Medulla oblongata (tissue), 1 donor: ENCODE measurements at regions not wholly inside any gene's neighbourhood (a gene's known extent, or its start where the extent isn't known, plus 50 kb on each side); places are given as distances from the start of the nearest gene placed in this dataset.

Source experiments
- DNase-seq: peaks from one replicate; pipeline ENCODE4 v3.0.0-alpha.2; 2015; ENCODE audit errors: extremely low spot score

DNA sequence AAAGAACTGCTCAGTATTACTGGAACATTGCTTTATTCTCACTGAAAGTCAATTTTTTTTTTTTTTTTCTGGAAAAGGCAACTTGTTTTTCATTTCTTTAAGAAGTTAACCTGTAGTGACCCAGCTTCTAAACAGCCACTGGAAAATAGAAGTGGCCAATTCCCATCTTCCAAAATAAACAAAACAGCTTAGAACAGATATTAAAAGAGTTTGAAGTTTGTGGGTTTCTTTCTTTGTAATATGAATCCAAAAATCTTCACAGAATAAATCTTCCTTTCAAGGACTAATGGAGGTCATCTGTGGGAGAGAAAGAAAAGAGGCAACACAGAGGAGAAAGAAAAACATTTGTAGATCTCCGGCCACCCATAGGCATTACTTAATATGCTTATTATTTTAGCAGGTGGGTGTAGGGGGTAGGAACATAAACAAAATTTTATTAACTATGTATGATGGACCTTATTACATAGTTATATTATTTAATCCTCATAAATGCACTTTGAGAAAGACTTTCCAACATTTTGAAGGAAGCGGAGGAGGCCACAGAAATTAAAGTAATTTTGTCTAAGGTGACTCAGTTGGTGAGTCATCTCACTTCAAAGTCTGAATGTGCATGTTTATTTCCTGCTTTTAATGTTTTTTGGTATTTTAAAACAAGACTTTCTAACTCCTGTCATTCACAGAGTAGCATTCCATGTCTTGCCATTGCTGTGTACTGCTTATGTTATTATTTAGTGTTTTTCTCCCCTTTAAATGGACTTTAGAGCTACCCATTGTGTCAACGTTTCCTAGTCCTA, 1791.8 kb upstream of the WWC1 start:
- DNase-seq: no peak

DNA sequence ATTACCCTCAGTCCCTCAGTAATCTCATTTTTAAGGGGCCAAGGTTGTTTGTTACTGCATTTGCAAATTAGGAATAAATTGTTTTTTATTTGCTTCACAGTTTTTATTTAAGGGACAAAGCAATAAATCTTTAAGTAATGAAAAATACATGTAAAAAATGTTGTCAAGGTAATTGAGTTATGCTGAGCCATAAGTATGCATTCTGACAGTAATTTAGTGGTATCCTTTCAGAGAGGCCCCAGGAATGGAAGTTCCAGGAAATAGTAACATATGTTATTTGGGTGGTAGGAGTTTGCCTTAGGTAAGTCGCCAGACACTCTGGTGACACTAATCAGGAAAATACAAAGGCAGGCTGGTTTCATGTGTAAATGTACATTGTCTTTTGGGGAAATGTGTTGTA, 1787.9 kb upstream of the WWC1 start:
- no peak for DNase-seq

DNA sequence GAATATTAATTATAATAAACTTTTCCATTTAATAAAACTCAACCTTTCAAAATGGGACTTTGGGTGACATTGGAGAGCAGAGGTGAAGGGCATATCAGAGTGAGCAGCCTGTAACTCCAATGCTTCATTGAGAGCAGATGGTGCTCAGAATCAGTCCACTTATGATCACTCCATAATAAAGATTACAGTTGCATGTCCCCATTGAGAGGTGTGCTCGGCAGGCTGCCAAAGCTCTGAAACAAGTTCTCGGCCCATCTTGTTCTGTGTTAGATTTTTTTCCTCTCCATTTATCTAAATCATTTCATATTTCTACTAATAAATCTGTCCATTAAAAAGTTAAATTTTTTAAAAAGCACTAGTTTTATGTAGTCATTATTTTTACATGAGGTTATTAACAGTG, 1786.4 kb upstream of the WWC1 start:
- DNase-seq: no peak

DNA sequence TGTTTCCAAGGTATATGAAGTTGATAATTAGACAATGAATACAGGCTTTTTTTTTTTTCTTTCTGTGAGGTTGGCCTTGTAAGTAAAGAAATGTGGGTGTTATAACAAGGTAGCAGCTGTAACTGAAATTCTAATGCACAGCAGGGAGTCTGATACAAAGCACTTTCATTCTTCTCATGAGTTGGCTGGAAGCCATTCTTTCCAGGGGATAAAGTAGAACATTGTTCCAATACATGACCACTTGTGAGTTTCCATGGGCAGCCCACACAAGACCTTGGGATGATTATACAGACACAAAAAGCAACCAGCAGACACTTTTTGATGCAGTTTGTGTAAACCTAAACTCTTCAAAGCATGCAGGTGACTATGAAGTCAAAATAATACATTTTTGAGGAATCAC, 1785.9 kb upstream of the WWC1 start:
- DNase-seq: peak; percentile 68

DNA sequence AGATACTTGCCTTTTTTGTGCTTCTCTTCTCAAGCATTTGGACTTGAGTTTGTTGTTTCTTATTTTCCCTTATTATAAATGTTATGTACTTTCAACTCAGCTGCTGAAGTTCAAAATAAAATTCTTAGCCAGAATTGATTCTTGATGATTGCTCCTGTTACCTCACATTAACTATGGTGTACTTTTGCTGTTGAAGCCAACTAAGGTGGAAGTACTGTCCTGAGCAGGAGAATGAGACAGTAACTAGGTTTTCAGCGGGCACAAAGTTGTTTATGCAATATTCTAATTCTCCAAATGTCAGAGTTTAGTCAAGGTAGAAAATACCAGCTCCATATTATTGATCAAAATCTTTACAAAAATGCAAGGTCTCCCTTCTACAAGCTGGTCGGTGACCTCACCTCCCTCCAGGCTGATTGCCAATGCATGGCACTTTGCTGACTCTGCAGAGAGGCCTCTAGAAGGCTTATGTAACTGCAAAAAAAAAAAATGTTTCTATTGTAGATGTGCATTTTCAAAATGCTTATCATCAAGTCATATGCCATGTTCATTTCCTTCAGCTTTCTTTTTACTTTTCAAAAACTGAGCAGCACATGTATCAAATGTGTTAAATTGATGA, 1783.5 kb upstream of the WWC1 start:
- DNase-seq: no peak

DNA sequence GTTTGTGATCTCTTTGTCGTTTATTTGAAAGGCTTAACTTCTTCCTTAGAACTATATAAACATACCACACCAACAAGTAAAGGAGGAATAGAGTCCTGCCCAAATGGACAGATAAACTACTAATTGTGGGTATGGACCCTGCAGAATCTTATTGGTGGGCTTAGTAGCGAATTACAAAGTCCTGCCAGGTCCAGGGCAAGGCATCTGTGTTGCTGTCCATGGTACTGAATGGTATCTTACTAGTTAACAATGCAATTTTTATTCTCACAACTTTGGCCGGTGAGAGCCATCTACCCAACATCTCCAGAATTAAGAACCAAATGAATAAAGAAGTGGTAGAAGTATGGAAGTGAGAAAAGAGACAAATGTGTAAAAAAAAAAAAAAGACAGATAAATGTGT, 1782.4 kb upstream of the WWC1 start:
- peak; percentile 22 for DNase-seq

DNA sequence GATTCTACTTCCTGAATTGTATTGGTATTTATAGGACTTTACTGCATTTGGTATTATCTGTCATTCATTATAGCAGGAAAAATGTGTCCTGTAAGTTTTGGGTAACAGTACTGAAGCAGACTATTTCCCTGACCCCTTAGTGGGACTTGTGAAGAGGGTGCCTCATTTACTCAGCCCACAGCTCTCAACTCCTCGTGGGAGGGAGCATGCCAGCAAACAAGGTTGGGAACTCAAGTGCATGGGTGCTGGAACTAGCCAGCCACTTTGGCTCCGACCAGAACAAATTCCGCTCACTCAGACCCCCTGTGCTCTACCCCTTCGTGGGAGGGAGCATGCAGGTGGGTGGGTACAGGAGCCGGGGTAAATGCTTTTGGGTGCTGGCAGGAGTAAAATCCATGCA, 1773.5 kb upstream of the WWC1 start:
- no peak for DNase-seq

DNA sequence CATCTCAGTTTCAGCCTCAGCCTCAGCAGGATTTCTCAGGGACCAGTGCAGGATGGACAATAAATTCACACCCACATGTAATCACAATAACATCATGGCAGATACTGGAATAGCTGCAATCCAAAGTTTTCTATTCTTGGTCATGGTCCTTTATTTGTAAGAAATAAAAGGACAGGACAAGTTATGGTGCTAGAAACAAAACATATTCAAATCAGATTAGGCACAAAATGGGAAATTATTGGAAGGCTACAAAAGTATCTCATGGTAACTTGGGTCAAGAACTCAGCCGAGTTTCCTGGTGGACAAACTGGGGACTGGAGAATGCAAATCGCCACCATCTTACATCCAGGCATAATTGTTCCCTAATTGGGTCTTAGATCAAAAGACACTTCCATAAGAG, 1768.2 kb upstream of the WWC1 start:
- peak; percentile 4 for DNase-seq

DNA sequence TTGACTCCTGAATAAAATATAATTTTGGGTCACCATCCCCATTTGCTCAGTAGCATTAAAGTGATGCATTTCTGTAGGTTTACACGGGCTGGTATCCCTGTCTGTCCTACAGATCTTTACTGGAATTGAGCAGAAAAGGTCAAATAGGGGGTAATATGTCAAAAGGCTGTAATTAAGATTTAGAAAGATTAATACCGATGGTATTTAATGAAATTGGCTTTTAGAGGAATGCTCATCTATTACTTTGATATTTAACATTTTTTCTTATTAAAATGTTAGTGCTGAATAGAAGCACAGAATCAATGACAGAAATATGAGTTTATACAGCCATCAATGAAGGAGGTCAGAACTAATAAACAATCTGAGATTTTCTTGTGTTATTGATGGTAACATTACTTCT, 1762.2 kb upstream of the WWC1 start:
- no peak for DNase-seq

DNA sequence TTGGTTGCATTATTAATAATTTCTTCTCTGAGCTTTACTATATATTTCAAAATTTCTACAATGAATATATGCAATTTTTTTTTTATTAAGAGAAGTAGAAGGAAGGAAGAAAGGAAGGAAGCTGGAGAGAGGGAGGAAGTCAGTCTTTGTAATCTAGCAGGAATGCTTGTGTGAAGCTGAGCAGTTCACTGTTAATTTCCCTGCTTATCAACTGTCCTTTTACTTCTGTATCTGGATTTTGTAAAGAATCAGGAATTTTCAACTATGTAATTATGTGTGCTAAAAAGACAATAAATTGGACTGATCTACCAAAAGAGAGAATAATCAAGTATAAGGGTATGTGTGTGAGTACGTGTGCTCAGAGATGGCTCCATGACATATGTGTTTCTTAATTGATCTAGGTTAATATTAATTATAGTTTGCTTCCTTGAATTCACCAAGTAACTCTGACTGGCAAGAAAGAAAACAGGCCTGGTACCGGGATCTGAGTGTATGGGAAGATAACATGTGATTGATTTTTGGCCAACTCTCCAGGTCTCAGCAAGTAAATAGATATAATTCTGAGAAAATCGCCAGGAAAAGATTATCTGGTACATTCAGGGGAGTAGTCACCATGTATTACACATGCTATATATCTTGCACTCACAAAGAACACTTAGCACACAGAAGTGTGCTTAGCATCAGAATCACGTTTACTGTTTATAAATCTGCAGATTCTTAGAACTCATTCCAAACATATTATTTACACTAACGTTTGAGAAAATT, 1758.8 kb upstream of the WWC1 start:
- no peak for DNase-seq

DNA sequence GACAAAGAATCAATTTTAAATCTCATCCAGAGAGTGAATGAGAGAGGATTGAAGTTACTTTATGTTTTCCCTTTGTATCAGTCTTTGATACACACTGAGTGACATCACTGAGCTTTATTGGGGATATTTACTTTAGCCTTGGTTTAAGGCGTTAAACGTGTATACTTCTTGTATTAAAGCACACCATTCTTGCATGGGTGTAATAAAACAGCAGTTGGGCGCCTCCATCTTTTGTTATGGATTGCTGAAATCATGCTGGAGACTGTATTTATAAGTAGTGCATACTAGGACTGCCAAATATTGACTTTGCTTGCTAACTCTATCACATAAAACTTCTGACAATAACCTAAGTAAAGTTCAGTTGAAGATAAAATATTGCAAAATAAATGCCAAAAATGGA, 1755.8 kb upstream of the WWC1 start:
- DNase-seq: no peak

DNA sequence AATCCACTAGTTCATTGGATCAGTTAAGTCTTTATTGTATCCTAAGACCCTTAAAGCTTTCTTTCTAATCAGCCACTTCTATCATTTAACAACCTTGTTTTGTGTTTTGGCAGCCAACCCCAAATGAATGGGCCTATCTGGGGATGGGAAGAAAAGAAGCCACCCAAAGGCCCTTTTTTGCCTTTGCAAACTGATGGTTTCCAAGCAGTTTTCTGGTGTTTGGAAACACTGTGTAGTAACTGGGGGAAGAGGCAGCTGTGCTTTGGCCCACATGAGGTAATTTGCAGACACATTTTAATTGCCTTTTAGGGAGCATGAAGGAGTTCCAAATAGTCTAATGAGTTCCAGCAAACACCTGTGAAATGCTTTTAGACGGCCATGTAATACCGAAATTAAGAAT, 1751.3 kb upstream of the WWC1 start:
- DNase-seq: no peak

DNA sequence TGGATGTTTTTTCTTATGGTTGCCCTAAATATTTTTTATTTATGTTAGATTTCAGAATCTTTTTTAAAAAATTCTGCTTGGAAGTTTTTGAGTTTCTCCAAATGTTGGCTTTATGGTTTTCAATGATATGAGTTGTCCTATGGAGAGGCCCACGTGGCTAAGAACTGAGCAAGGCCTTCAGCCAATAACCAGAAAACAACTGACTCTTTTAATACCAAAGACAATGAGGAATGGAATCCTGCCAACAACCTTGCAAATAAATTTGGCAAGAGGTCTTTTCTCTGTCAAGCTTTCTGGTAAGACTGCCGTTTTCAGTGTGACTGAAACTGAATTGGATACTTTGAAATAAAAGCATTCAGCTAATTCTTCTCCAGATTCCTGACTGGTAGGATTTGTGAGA, 1740.1 kb upstream of the WWC1 start:
- peak; percentile 93 for DNase-seq

DNA sequence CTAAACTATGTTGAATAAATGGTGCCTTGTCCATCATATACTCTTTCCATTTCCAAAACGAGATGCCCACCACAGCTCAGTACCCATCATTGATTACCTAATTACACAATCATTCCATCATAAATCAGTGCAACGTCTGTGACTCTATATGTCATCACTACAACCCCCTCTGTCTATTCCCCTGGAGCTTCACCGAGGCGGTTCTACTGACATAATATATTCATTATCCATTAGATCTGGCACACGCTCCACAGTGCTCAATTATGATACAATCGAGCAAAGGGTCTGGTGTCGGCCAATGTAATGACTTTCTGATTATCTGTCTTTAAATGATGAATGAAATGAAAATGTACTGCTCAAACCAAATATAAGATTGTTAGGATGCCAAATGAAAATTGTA, 1737.7 kb upstream of the WWC1 start:
- no peak for DNase-seq

DNA sequence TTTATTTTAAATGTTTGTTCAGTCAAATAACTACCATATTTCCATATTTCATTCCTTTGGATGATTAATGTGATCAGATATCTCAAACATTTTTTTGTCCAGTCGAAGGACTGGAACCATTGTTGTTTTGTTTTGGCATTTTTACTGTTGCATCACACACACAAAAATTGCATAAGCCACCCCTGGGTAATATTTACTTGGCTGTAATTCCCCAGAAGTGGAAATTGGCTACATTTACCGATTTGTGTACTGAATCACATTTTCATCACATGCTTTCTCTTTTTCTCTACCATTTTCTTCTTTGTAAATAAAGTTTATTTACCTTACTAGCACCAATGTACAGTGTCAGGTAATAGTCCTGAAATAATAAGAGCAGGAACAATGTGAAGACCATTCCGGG, 1729.7 kb upstream of the WWC1 start:
- DNase-seq: no peak

DNA sequence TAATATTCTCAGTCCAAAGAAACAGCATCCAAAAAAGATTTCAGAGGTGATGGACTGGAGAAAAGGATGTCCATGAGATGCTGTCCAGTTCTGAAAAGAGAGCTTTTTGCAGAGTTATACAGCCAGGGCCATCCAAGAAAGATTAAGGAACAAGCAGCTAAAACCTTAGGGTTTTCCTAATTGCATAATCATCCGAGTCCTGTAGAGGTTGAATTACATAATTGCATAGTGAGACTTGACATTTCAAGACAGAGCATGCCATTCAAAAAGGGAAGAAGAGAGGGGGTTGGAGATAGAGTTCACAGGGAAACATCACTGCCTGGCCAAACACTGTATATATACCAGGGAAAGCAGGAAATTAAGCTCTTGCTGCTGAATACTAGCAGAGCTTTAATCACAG, 1729.2 kb upstream of the WWC1 start:
- no peak for DNase-seq

DNA sequence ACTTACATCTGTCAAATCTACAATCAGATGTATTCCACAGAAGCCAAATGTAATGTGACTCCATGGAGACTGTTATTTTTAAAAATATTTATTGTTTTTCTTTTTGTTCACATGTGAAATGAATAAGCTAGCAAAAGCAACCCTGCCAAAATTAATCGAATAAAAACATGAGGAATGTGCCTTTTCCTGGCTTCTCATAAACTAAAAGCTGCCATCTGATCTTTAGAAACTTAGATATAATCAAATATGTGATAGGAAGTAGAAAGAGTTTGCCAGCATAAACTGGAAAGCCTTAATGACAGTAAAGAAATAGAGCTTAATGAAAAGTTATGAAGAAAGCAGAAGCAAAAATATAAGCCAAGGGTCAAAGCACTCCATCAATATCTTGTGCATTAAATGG, 1724.7 kb upstream of the WWC1 start:
- no peak for DNase-seq

DNA sequence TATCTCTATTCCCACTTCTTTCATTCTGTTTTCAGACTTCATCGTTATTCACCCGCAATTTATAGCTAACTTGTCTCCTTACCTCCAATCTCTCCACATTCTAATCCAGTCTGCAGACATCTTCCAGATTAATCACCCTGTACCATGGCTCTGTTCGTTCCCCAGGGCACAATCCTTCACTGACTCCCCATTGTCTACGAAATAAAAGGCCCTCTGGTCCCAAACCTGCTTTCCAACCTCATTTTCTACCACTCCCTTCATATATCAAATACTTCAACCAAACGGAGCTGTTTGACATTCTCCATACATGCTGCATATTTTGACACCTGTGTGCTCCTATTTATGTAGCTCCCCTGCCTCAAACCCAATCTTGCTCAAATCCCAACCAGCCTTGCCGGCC, 1720.6 kb upstream of the WWC1 start:
- DNase-seq: no peak

DNA sequence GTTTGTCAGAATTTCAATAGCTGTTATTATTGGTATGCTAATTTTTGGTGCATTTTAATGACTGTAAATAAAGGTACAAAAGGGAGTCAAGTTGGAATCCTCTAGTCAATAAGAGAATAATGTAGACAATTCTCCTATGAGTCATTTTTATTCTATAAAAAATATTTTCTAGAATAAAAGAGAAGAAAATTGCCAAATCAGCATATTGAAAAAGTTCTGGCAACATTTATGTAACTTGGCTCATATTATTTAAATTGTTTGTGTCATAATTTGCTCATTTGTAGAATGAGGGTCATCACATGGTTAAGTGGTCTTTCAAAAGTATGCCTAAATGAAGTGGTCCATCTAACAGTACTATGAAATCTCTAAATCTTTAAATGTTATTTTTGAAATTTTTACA, 1719.8 kb upstream of the WWC1 start:
- no peak for DNase-seq

DNA sequence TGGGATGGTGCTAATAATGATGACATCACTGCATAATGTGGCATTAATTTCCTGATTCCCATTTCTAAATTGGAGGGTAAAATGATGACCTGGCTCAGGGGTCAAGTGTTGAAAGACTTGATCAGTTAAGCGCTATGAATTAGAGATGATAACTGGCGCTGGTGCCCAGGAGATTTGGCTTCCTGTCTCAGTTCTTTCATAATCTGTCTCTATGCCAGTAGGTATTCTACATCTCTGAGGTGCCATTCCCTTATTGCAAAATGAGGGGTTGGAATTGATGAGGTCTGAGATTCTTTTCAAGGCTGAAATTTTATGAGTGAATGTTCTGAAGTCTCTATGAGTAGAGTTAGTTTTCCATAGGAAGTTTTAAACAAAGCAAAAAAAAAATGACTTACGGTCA, 1715.1 kb upstream of the WWC1 start:
- no peak for DNase-seq

DNA sequence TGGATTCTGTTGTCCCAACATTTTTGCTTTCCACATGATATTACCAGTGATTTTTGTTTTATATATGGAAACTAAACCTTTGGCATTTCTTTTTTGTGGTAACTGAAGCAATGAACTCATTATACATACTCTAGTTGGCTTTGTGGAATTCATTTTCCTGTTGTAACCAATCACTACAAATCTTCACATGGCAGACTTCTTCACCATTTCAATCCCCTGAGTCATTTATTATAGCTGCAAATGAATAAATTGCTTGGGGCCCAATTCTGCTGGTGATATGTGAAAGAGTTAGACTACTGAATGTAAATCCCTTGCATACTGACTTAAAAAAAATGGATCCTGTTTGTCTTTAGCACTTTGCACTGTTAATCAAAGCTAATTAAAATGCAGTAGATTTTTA, 1709.6 kb upstream of the WWC1 start:
- DNase-seq: no peak

DNA sequence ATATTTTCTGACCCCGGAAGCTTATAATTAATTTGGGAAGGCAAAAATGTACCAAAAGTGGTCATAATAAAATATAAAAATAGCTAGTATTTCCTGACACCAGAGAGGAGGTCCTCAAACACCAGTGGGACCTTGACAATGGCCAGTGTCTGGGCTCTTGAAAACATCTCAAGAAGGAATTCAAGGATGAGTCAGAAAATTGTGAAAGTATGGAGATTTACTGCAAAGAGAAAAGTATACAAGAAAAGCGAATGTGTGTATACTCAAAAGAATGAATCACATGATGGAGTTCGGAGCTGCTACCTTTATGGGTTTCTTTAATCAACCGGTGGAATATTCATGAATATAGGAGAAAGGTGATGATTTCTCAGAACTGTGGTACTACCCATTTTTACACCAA, 1709.0 kb upstream of the WWC1 start:
- no peak for DNase-seq

DNA sequence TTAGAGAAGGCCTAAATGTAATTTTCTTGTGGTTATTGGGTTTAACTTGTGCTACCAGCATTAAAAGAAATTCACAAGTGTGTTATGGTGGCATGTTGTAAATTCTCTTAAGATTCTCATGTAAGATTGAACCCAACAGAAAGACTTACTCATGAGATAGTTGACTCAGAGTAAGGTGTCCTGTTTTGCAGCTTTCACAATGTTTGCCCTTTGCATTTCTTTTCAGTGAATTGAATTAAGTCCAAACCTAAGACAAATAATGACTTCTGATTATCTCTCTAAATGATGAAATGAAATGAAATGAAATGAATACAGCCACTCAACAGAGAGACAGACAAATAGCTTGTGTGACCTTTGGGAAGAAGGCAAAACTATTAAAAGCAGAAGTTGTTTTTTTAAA, 1696.9 kb upstream of the WWC1 start:
- no peak for DNase-seq
